NCI-H2081 treated with DMSO at 0.1 percent for 48 hours (cell line): ENCODE measurements at regions not wholly inside any gene's neighbourhood (a gene's known extent, or its start where the extent isn't known, plus 50 kb on each side); places are given as distances from the start of the nearest gene placed in this dataset.
"Not testable (repeated sequence)": the region's sequence is repeated elsewhere in the genome, so short reads cannot be mapped to it uniquely, and the experiment has no call there.

ENCODE experiments used
- DNase-seq: peaks from one replicate; lab custom pipeline; 2025; lab: John Stamatoyannopoulos, UW

DNA sequence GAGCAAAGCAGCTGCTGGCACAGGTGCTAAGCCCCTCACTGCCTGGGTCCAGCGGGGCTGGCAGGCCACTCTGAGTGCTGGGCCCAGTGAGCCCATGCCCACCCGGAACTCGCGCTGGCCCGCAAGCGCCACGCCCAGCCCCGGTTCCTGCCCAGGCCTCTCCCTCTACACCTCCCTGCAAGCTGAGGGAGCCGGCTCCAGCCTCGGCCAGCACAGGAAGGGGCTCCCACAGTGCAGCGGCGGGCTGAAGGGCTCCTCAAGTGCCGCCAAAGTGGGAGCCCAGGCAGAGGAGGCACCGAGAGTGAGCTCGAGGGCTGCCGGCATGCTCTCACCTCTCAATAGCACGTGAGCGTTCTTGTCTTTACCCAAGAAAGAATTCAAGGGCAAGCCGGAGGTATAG, 219.5 kb upstream of the FRG2C start:
- DNase-seq = not testable (repeated sequence)

DNA sequence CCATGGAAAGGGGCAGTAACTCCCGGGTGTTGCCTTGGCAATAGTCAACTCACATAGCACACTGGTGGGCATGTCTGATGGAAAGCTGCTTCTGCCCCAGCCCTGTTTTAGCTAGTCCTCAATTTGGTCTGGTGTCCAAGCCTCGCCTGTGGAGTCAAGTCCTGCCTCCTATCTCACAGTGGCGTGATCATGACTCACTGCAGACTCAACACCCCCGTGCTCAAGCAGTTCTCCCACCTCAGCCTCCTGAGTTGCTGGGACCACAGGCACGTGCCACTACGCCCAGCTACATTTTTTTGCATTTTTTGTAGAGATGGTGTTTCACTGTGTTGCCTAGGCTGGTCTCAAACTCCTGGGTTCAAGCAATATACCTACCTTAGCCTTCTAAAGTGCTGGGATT, 218.9 kb upstream of the FRG2C start:
- DNase-seq = not testable (repeated sequence)

DNA sequence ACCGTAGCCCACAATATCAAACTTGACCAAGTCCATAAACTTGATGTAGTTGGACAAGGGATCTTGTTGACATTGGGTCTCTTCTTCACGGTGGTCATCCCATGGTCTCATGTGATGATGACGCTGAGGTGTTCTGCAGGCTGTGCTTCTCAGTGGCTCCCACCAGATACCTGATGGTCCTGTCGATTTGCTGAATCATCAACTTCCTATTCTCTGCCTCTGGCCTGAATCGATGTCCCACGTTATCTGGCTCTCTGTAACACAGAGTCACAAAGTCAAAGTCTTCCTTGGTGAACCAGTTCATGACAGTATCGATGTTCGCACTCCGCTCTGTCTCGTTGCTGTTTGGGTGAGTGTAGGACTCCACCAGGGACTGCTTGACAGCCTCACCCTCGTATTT, 217.2 kb upstream of the FRG2C start:
- DNase-seq = not testable (repeated sequence)

DNA sequence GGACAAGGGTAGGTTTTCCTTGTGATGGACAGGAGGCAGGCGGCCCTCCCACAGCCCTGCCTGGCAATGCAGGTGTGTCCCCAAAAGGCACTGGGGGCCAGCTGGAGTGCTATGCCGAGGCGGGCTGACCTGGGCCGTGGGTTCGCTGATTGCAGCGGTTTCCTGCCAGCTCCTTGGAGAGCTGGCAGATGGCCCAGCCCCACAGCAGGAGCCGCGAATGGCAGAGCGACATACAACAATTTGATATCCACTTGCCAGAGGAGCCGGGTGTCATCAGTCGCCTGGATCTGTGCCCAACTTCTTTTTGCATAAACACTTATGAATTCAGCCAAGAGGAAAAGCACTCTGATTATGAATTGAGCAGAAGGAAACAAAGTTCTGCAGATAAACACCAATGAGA, 210.8 kb upstream of the FRG2C start:
- peak; percentile 59 for DNase-seq

DNA sequence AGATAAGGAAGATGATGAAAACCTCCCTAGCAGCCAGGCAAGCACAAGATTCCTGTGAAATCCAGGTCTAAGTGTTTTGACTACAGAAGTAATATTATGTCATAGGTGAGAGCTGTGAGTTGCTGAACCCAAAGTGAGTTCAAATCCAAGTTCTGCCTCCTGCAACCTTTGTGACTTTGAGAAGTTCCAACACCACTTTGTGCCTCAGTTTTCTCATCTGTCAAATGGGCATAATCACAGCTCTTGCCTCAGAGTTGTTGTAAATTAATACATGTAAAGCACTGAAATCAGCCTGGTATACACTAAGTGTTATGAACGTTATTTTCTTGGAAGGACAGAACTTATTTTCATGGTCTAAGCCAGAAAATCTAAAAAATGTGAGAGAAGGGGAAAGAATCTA, 210.3 kb upstream of the FRG2C start:
- DNase-seq = not testable (repeated sequence)

DNA sequence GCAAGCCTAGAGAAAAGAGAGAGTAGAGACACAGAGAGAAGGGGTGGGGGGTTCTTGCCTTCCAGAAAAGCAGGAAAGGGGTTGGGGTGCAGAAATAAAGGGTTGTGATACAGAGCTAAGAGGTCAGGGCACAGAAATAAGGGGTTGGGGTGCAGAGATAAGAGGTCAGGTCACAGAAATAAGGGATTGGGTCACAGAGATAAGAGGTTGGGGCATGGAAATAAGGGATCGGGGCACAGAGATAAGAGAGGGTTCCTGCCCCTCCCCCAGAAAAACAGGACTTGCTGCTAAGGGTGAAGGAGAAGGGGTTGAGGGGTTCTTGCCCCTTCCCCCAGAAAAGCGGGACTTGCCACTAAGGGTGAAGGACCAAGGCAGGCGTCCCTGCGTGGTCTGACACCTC, 189.6 kb upstream of the FRG2C start:
- not testable (repeated sequence) for DNase-seq

DNA sequence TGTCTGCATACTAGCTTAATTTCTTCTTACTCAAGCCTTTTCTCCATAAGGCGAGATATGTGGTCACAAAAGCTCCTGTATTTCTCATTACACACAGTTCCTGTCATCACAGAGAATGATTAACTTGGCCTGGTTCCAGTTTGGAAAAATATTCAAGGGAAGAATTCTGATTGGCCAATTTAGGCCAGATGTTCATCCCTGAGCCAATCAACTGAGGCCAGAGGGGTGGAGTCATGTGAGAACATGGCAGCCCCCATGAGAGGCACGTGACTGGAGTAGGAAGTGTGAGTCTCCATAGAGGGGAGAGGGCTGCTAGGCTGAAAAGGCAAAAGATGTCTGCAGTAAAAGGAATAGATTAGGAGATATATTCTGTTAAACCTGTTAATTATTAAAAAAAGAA, 167.5 kb upstream of the FRG2C start:
- DNase-seq = not testable (repeated sequence)

DNA sequence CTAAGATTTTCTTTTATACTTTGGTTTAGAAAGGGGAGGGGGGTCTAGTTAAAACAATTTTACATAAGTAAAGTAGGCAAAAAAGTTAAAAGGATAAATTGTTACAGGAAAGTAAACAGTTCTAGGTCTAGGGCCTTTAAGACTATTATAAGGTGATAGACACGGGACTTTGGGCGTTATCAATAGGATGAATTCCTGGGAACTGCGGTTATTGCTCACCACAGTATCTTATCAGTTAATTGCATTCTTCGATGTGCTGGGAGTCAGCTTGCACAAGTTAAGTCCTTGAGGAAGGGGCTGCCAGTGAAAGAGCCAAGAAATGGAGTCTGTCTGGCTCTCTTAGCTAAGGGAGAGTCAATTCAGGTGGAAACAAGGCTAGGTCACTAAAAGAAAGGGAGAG, 163.8 kb upstream of the FRG2C start:
- not testable (repeated sequence) for DNase-seq

DNA sequence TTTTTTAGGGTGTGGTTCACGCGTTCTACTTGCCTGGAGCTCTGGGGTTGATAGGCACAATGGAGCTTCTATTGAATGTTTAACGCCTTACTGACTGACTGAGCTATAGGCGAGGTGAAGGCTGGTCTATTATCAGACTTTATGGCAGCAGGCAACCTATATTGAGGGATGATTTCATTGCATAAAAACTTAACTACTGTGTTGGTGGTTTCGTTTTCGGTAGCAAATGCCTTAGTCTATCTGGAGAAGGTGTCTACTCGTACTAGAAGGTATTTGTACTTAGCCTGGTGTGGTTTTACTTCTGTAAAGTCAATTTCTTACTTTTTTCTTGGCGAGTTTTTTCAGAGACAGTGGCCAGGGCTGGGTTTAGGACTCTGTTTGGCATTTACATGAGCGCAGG, 162.0 kb upstream of the FRG2C start:
- not testable (repeated sequence) for DNase-seq

DNA sequence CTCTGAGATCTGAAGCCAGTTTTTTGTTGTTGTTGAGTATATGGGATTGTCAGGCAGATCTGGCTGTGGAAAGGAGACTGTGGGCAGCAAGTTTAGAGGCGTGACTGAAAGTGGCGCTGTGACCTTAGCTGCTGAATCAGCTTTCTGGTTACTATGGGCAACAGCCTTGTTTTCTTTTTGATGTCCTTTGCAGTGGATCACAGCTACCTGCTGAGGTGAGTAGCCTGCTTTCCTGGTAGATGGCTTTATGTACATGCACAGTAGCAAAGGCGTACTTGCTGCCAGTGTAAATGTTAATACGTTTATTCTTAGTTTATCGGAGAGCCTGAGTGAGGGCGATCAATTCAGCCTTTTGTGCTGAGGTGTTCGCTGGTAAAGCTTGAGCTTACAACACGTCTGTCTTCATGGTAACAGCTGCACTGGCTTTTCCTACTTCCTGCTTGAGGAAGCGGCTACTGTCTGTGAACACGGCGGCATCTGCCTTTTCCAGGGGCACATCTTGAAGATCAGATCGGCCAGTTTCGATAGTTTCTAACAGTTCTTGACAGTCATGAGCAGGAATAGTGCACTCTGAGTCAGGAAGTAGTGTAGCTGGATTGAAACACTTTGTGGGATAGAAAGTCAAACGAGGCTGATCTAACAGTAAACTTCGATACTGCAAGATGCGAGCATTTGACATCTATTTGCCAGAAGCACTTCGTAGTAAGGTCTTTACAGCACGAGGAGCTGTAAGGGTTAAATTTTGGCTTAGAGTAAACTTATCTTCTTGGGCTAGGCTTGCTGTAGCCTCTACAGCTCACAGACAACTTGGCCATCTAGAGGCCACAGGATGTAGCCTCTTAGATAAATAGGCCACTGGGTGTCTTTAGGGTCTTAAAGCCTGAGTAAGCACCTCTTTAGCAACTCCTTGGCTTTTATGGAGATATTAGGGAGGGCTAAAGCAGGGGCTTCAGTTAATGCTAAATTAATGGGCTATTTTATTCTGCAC, 161.1 kb upstream of the FRG2C start:
- not testable (repeated sequence) for DNase-seq

DNA sequence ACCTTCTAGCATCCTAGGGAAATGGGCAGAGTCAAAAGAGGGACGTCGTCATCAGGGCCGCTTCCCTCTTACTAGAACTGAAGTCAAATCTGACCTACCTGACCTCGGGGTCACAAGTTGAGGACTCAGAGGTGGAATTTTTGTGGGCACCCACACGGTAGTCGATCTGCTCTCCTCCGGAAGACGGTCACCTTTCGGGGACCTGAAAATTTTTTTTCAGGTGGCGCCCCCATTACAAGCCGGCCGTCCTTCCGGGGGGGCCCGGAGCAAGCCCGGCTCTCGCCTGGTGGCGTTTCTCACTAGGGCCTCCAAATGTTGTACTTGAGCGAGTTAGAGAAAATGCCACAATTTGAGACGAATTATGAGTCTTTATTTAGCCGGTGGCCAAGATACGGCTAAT, 157.5 kb upstream of the FRG2C start:
- DNase-seq = no peak

DNA sequence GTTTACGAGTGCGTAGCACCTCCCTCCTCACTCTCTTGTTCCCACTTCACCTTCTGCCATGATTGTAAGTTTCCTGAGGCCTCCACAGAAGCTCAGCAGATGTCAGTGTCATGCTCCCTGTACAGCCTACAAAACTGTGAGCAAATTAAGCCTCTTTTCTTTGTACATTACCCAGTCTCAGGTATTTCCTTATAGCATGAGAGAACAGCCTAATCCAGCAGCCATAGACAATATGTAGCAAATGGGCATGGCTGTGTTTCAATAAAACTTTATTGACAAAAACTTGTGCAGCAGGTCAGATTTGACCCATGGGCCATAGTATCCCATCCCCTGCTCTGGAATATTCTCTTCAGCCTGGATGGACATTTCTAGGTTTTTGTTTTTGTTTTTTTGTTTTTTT, 156.2 kb upstream of the FRG2C start:
- not testable (repeated sequence) for DNase-seq

DNA sequence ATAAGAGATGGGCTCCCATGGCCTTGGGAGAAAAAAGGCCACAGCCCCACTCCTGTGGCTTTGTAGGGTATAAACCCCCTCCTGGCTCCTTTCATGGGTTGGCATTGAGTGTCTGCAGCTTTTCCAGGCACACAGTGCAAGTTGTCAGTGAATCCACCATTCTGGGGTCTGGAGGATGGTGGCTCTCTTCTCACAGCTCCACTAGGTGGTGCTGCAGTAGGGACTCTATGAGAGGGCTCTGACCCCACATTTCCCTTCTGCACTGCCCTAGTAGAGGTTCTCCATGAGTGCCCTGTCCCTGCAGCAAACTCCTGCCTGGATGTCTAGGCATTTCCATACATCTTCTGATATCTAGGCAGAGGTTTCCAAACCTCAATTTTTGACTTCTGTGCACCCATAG, 136.5 kb upstream of the FRG2C start:
- not testable (repeated sequence) for DNase-seq

DNA sequence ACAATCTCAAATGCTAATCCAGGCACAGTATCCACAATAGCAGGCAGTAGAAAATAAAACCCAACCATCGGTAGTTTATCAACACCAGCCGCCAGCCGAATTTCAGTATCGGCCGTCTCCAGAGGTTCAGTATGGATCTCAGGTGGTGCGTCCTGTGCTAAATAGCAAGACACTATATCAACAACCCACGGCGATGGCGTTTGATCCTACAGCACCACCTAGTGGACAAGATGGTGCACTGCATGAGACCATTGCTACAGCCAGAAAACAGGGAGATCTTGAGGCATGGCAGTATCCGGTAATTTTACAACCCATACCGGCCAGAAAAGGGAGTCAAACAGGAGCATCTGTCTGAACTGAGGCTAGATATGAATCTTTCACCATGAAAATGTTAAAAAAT, 112.0 kb upstream of the FRG2C start:
- not testable (repeated sequence) for DNase-seq

DNA sequence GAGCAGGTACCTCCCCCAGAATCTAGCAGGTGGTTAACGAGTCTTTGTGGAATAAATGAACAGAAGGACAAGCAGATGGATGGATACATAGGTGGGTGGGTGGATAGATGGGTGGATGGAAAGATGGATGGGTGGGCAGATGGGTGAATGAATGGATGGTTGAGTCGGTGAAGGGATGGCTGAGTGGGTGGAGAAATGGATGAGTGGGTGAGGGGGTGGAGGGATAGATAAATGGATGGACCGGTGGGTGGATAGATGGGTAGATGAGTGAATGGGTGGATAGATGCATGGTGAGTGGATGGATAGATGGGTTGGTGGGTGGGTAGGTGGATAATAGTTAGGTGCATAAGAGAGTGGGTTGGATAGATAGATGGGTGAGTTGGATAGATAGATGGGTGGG, 99.7 kb upstream of the FRG2C start:
- not testable (repeated sequence) for DNase-seq

DNA sequence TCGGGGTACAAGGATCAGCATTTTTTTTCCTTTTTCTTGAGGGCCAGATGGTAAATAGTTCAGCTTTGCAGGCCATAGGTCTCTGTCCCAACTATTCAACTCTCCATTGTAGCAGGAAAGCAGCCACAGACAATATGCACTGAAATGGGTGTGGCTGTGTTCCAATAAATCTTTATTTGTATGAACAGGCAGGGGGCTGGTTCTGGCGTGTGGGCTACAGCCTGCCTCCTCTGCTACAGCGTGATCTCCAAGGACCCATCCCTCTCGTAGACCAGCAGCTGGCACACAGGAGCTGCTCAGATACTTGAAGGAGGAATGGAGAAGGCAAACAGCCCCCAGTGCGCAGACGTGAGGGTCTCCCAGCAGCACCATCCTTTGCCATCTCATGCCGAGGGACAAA, 91.8 kb upstream of the FRG2C start:
- DNase-seq = not testable (repeated sequence)

DNA sequence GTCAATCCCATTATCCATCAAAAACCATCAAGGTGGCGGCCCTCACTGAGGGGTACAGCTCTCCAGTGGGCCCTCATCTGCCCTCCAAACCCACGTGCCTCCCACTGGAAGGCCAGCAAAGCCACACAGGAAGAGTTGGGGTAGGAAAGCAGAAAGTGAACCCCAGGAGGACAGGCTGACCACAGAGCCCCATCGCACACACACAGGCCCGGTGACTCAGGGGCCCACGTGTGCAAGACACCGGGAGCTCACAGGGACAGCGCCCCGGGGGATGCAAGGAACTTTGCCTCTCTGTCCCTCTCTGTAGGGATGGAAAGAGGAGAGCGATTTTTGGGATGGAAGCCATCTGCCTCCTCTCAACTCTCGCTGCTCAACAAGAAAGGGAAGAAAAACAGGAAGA, 85.0 kb upstream of the FRG2C start:
- not testable (repeated sequence) for DNase-seq

DNA sequence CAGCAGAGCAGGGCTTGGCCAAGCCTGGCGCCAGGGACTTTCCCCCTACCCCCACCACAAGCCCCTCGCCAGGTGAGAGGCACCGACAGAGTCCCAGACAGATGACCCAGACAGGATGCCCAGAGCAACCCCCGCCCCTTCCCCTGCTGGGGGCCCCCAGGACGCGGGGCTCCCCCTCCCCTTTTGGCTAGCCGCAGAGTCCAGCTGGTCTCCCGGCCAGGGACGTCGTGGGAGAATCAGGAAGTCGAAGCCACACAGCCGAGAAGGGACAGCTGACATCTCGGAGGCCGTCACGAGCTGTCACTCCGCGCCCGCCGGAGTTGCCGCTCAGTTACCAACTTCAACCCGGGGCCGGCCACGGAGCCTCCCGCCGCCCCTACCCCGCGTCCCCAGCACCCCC, 84.6 kb upstream of the FRG2C start:
- DNase-seq = not testable (repeated sequence)

DNA sequence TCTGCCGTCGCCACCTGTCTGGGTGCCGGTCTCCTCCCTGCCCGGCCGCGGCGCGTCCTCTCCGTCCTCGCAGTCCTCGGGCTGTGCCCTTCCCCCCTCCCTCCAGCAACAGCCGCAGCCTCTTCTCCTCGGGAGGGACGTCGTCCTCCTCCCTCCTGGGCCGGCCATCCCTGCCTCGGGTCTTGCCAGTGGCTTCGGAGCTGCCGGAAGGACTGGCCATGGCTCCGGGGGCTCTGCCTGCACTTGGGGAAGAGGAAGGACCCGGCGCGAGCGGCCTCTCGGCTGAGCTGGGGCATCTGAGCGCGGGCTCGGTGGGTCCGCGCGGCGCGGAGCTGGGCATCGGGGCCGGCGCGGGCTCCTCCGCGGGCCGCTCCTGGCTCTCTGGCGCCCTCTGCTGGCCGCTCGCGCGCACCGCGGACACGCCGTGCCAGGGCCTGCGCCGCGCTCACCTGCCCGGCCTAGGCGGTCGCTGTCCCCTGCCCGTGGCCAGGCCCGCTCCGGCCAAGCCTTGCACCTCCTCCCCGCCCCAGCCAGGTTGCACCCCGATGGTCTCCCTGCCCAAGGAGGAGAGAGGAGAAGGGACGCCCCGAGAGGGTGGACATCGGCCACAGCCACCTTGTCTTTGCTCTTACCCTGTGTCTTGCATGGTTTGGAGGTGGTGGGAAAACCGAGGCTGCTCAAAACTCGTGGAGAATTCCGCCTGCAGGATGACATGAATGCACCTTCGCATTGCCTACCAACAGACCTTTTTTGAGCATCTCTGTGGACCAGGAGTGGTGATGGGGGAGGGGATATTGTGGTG, 83.9 kb upstream of the FRG2C start:
- not testable (repeated sequence) for DNase-seq

DNA sequence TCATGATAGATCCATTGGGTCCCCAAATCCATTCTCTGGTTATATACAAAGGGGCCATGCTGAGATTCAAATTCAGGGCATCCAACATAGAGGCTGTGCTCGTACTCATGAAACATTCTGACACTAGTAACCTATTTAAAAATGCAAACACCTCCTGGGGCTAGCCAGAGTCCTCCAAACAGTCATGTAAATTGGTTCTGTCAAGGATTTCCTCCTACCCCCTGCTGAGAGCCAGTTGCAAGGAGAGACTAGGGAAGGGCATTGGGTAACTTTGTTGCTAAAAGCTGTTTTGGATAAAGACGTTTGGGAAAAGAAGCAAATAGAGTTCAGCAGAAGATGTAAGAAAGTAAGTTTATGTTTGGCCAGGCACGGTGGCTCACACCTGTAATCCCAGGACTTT, 81.6 kb upstream of the FRG2C start:
- DNase-seq = not testable (repeated sequence)

DNA sequence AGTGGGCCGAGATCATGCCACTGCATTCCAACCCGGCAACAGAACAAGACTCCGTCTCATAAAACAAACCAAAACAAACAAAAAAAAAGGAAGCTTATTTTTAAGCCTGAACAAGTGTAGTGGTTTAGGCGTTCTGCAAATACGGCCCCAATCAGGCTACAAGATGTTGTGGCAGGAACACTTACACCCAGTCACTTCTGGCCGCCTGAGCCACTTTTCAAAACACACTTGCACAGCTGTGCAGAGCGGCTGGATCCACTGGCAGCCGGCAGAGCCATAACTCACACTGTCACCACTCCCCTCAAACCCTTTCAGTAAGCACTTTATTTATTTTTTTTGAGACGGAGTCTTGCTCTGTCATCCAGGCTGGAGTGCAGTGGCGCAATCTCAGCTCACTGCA, 81.0 kb upstream of the FRG2C start:
- not testable (repeated sequence) for DNase-seq

DNA sequence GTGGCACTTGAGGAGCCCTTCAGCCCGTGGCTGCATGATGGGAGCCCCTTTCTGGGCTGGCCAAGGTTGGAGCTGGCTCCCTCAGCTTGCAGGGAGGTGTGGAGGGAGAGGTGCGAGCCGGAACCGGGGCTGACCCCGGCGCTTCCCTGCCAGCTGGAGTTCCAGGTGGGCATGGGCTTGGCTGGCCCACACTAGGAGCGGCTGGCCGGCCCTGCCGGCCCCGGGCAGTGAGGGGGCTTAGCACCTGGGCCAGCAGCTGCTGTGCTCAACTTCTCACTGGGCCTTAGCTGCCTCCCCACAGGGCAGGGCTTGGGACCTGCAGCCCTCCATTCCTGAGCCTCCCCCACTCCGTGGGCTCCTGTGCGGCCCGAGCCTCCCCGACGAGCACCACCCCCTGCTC, 76.4 kb upstream of the FRG2C start:
- not testable (repeated sequence) for DNase-seq

DNA sequence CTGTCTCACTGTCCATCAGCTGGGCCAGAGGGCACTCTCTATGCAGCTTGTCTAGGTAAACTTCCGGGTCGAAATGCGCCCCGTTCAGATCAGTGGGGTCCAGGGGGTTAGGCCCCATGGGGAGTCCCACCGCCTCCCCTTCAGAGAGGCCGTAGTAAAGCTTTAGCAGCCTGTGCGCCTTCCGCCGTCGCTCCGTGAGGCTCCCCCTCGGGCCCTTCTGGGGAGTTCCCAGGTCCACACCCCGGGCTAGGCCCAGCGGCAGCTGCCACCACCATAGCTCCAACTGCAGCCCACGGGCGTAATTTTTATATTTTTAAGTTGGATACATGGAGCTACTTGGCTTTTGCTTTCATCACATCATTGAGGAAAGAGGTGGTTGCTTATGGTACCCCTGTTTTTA, 73.7 kb upstream of the FRG2C start:
- DNase-seq = not testable (repeated sequence)
